ENCODE measurements at regions not wholly inside any gene's neighbourhood (a gene's known extent, or its start where the extent isn't known, plus 50 kb on each side); places are given as distances from the start of the nearest gene placed in this dataset.

DNA sequence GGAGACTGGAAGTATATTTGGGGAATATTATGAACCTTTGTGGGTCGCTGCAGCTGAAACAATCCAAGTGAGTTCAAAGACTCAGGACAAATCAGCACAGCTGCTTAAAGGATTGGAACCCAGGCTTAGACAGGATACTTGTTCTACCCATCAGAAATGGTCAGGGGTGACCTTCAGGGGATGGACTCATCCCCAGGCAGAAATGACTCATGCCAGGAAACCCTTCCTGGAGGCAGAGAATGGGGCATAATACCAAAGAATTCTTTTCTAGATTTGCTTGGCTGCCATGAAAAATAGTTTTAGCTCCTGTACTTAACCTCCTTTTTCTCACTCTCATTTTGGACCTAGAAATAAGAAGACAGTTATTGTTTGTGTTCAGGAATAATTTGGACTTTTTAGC lies 425.5 kb downstream of the TSN start:
- no peaks in the 10 kb centered on the region for H3K9me3 ChIP-seq
- H3K27me3 ChIP-seq = no peaks in the 10 kb centered on the region
- H3K4me1 ChIP-seq = no peaks in the 10 kb centered on the region
- intact Hi-C loops (cut with DNase I) = no loop called here
- ATAC-seq (no peak), DNase-seq (no peak)
- WGBS, 2 donors = 90 to 91% methylated on average over 1 of the region's 1 CpG
- no peaks in the 10 kb centered on the region for H3K36me3 ChIP-seq (replicated peaks in 1 of 2; ENCODE audit: insufficient read depth in 1 of 2, low read depth in 2 of 2)
- H3K27ac ChIP-seq = no peak overlapping the region
- TF ChIP-seq POLR2A (IDR thresholded peaks at IDR 0.05) = no peak
- TF ChIP-seq, protein P1, sequence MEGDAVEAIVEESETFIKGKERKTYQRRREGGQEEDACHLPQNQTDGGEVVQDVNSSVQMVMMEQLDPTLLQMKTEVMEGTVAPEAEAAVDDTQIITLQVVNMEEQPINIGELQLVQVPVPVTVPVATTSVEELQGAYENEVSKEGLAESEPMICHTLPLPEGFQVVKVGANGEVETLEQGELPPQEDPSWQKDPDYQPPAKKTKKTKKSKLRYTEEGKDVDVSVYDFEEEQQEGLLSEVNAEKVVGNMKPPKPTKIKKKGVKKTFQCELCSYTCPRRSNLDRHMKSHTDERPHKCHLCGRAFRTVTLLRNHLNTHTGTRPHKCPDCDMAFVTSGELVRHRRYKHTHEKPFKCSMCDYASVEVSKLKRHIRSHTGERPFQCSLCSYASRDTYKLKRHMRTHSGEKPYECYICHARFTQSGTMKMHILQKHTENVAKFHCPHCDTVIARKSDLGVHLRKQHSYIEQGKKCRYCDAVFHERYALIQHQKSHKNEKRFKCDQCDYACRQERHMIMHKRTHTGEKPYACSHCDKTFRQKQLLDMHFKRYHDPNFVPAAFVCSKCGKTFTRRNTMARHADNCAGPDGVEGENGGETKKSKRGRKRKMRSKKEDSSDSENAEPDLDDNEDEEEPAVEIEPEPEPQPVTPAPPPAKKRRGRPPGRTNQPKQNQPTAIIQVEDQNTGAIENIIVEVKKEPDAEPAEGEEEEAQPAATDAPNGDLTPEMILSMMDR (IDR thresholded peaks at IDR 0.05) = no peak
- no peak overlapping the region for H3K4me3 ChIP-seq

DNA sequence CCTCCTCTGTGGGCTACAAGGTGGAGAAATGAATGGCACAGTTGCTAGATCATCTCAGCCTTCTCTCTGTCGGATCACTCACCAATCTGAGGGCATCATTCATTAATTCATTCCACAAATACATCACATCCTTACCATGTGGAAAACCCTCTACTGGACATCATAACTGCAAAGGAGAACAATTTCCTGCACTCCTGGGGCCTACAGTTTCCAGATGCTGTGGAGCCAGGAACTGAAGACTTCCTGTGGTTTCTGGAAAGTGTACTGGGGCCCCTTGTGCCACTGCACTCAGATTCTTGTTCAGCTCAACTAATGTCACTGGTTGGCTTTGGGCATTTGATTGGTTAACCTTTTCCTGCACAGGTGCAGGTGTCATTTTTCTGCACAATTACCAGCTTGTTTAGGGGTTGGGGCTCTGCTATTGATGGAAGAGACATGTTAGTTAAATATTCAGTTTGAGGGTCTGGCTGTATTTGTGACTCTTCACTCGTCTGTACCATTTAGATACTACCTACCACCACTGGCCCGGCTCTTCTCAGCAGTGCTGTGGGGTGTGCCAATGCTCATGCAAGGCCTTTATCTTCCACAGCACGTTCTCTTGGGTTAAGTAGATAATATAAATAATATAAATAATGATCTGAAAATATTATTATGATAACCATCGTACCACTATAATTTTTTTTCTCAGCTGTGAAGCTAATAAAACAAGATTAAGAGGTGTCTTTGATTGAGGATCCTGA lies 427.3 kb downstream of the TSN start:
- no peak for TF ChIP-seq POLR2A (IDR thresholded peaks at IDR 0.05)
- TF ChIP-seq, protein P1 (IDR thresholded peaks at IDR 0.05) = no peak
- intact Hi-C loops (cut with DNase I) = no loop called here
- Histone ChIP-seq H3K9me3 (no peaks in the 10 kb centered on the region), H3K4me1 (no peaks in the 10 kb centered on the region), H3K36me3 (replicated peaks in 1 of 2; ENCODE audit: insufficient read depth in 1 of 2, low read depth in 2 of 2) (no peaks in the 10 kb centered on the region), H3K27me3 (no peaks in the 10 kb centered on the region), H3K27ac (no peak overlapping the region), H3K4me3 (no peak overlapping the region)
- WGBS, 2 donors = 49 to 65% methylated on average over 5 of the region's 5 CpGs
- ATAC-seq (no peak), DNase-seq (no peak)

DNA sequence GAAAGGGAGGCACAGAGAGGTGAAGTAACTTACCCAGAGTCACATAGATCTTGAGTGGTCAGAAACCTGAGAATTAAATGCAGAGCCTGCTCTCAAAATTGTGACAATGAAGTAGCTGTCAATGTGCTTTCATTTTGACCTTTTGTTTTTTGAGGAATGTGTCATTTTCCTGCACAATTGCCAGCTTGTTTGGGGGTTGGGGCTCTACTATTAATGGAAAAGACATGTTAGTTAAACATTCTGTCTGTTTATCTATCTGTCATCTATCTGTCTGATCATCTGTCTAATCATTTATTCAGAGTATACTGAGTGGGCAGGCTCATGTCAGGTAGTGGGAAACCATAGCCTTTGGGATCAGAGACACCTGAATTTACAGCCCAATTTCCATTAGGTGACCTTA lies 428.4 kb downstream of the TSN start:
- ATAC-seq (no peak), DNase-seq (no peak)
- no peaks in the 10 kb centered on the region for H3K9me3 ChIP-seq
- intact Hi-C loops (cut with DNase I) = no loop called here
- no peak overlapping the region for H3K4me3 ChIP-seq
- H3K36me3 ChIP-seq (replicated peaks in 1 of 2; ENCODE audit: insufficient read depth in 1 of 2, low read depth in 2 of 2) = no peaks in the 10 kb centered on the region
- no peak overlapping the region for H3K27ac ChIP-seq
- no peaks in the 10 kb centered on the region for H3K4me1 ChIP-seq
- no peaks in the 10 kb centered on the region for H3K27me3 ChIP-seq
- TF ChIP-seq, protein P1 (IDR thresholded peaks at IDR 0.05) = no peak
- no peak for TF ChIP-seq POLR2A (IDR thresholded peaks at IDR 0.05)

- intact Hi-C loops (cut with DNase I) = no loop called here
- Histone ChIP-seq H3K27me3 (no peaks in the 10 kb centered on the region), H3K36me3 (replicated peaks in 1 of 2; ENCODE audit: insufficient read depth in 1 of 2, low read depth in 2 of 2) (no peaks in the 10 kb centered on the region), H3K4me1 (no peaks in the 10 kb centered on the region), H3K27ac (no peak overlapping the region), H3K9me3 (no peaks in the 10 kb centered on the region), H3K4me3 (no peak overlapping the region)
- 19 to 26% methylated on average over 9 of the region's 9 CpGs for WGBS, 2 donors
- TF ChIP-seq, protein P1 (IDR thresholded peaks at IDR 0.05) = no peak
- no peak for TF ChIP-seq POLR2A (IDR thresholded peaks at IDR 0.05)
- no peak for DNase-seq
- no peak for ATAC-seq
Observed at GRCh38 chr2:122186761-122187222, 431.3 kb downstream of the TSN start.

DNA sequence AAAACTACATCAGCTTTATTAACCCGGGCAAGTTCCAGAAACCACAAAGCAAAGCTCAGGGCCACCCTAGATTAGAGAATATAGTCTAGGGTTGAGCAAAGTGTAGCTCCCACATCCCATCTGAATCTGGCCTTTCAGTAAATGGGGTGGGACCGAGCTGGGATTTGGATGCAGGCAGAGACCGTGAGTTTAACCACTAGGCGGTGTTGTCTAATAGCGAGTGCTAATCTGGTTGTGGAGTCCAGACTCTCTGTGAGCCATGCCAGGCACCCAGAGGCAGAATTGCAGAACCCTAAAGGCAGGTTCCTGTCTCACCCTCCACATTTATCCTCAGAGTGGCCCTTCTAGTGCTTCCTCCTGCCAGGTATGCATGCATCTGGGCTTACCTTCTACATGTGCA lies 435.9 kb downstream of the TSN start:
- TF ChIP-seq, protein P1 (IDR thresholded peaks at IDR 0.05) = peak in 6 of 7 experiments; percentile 11 to 47 (median 20)
- TF ChIP-seq POLR2A (IDR thresholded peaks at IDR 0.05) = no peak
- Histone ChIP-seq H3K27ac (no peak overlapping the region), H3K9me3 (no peaks in the 10 kb centered on the region), H3K36me3 (replicated peaks in 1 of 2; ENCODE audit: insufficient read depth in 1 of 2, low read depth in 2 of 2) (no peaks in the 10 kb centered on the region), H3K4me1 (no peaks in the 10 kb centered on the region), H3K27me3 (no peaks in the 10 kb centered on the region), H3K4me3 (no peak overlapping the region)
- WGBS, 2 donors = 23 to 41% methylated on average over 5 of the region's 5 CpGs
- ATAC-seq (peak; percentile 38), DNase-seq (peak; percentile 13 to 41 (median 18))
- intact Hi-C loops (cut with DNase I) = no loop called here

All from body of pancreas (tissue), 4 donors.